ENCODE measurements at regions not wholly inside any gene's neighbourhood (a gene's known extent, or its start where the extent isn't known, plus 50 kb on each side); places are given as distances from the start of the nearest gene placed in this dataset.

DNA sequence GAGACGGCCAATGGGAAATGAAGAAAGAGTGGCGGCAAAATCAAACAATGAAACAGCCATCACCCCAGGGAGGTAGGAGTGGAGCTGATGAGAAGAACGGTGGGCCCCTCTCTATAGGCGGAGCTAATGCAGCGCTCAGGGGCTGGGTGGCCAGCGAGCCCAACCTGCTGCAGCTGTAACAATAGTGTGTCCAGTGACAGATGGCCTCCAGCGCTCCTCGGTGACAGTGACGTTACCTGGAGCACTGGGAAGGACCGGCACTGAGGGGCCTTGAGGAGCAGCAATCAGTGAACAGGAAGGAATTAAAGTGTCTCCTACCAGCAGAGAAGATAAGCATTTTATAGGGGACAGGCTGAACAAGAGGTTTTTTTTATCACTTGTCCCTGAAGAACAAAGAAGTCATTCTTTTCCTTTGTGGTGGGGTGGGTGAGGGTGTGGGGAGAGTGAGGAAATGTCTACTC is 81.6 kb downstream of the FOXA2 start:
- no peak for DNase-seq (ENCODE audit: extremely low read depth, insufficient read length)
- no peak overlapping the region for H3K4me3 ChIP-seq (replicated peaks; ENCODE audit: low read depth, low read length)
- no peaks in the 10 kb centered on the region; the same call in 1 of the 2 replicates for H3K27me3 ChIP-seq (replicated peaks; ENCODE audit: control insufficient read depth, insufficient read depth, low read length)
- no peaks in the 10 kb centered on the region for H3K36me3 ChIP-seq (ENCODE audit: control insufficient read depth, insufficient read depth, low read length)
- TF ChIP-seq, protein P1, sequence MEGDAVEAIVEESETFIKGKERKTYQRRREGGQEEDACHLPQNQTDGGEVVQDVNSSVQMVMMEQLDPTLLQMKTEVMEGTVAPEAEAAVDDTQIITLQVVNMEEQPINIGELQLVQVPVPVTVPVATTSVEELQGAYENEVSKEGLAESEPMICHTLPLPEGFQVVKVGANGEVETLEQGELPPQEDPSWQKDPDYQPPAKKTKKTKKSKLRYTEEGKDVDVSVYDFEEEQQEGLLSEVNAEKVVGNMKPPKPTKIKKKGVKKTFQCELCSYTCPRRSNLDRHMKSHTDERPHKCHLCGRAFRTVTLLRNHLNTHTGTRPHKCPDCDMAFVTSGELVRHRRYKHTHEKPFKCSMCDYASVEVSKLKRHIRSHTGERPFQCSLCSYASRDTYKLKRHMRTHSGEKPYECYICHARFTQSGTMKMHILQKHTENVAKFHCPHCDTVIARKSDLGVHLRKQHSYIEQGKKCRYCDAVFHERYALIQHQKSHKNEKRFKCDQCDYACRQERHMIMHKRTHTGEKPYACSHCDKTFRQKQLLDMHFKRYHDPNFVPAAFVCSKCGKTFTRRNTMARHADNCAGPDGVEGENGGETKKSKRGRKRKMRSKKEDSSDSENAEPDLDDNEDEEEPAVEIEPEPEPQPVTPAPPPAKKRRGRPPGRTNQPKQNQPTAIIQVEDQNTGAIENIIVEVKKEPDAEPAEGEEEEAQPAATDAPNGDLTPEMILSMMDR (IDR thresholded peaks at IDR 0.05; ENCODE audit: insufficient read depth, low read length, poor library complexity, severe bottlenecking) = no peak

DNA sequence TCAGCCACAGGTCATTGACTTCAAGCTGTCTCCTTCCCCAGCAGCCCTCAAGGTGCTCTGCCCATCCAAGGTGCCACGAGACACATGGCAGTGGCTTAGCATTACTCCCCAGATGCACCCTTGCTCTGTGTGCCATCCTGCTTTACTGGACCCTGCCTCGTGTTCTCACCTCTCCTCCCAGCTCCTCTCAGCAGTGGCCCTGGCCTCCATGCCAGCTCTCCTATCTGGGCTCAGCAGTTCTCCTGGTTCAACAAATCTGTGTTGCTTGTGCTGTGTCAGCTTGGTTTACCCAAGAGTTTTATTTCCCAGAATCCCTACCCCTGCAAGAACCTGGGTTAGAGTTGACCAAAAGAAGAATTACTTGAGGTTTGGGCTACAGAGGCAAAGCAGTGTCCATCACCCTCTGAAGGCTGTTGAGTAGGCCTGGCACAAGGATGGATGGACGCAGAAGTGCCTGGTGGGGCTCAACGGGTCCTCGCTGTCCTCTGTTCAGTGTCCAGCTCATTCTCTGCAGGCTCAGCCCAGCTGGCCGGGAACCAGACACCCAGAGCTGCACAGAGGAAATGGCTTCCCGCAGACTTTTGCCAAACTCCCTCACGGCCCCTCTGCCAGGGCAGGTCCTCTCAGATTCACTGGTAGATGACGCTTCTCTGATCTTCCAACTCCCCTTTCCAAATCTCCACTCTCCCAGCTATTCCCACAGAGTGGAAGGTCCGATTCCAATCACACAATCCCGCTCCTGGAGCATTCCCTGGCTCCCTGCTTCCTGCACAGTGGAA is 82.6 kb downstream of the FOXA2 start:
- H3K27me3 ChIP-seq (replicated peaks; ENCODE audit: control insufficient read depth, insufficient read depth, low read length) = no peaks in the 10 kb centered on the region; the same call in 1 of the 2 replicates
- no peak for DNase-seq (ENCODE audit: extremely low read depth, insufficient read length)
- no peaks in the 10 kb centered on the region for H3K36me3 ChIP-seq (ENCODE audit: control insufficient read depth, insufficient read depth, low read length)
- H3K4me3 ChIP-seq (replicated peaks; ENCODE audit: low read depth, low read length) = no peak overlapping the region
- TF ChIP-seq, protein P1 (IDR thresholded peaks at IDR 0.05; ENCODE audit: insufficient read depth, low read length, poor library complexity, severe bottlenecking) = no peak

DNA sequence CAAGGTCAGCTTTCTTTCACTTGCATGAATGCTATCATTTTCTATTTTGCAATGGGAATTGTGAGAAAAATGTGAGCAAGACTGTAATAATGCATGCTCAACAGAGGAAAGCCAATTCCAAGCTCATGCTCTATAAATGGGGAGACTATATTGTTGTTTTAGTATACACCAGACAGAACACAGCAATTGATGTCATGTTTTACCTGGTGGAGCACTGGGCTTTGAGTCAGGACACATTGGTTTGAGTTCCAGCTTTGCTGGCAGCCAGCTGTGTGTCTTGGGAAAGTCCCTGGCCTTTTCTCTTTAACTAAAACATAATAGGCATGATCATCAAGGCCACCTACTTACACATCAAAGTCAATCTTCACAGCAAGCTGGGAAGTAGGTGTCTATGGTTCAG is 83.3 kb downstream of the FOXA2 start:
- H3K27me3 ChIP-seq (replicated peaks; ENCODE audit: control insufficient read depth, insufficient read depth, low read length) = no peaks in the 10 kb centered on the region; the same call in 1 of the 2 replicates
- H3K4me3 ChIP-seq (replicated peaks; ENCODE audit: low read depth, low read length) = no peak overlapping the region
- TF ChIP-seq, protein P1 (IDR thresholded peaks at IDR 0.05; ENCODE audit: insufficient read depth, low read length, poor library complexity, severe bottlenecking) = no peak
- no peak for DNase-seq (ENCODE audit: extremely low read depth, insufficient read length)
- H3K36me3 ChIP-seq (ENCODE audit: control insufficient read depth, insufficient read depth, low read length) = no peaks in the 10 kb centered on the region

DNA sequence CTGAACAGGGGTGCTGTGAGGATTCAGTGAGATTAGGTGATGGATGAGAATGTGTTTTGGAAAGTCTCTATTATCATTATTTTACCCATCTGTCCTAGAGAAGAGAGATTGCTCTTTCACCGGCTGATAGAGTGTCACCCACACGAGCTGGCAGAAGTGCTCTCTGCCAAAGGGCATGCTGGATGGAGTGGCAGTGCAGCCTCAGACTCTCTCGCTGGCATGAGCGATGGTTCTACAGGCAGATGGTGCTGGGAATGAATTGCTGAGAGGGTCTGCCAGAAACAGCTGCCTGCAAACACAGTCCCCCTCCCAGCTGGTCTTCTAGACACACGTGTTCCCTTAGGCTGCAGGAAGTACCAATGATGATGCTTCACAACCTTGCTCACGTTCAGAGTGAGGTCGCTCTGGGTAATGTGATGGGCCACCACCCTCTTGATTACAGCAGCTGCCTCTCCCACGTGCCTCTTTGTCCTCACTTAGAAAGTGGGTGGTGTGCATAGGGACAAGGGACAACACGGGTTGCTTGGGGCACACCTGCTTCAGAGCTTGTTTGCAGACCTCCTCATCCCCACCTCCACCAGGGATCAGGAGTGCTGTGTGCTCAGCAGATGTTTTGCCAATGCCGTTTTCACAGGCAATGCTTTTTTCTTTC is 84.7 kb downstream of the FOXA2 start:
- Histone ChIP-seq H3K36me3 (ENCODE audit: control insufficient read depth, insufficient read depth, low read length) (no peaks in the 10 kb centered on the region), H3K4me3 (replicated peaks; ENCODE audit: low read depth, low read length) (no peak overlapping the region), H3K27me3 (replicated peaks; ENCODE audit: control insufficient read depth, insufficient read depth, low read length) (no peaks in the 10 kb centered on the region; the same call in 1 of the 2 replicates)
- DNase-seq (ENCODE audit: extremely low read depth, insufficient read length) = no peak
- TF ChIP-seq, protein P1 (IDR thresholded peaks at IDR 0.05; ENCODE audit: insufficient read depth, low read length, poor library complexity, severe bottlenecking) = no peak

DNA sequence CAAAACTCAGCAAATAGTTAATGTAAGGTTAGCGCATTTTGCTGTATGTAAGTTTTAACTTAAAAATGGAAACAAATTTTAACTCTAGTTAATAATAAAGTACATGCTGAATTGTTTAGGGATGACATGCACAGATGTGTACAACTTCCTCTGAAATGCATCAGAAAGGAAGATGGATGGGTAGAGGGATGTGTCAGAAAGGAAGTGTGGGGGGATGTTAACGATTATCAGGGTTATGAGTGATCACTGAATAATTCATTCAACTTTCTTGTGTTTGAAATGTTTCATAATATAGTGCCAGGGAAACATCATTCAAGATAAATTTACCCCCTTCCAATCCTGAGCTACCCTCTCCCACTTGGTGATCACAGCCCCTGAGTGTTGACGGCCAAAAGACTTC is 87.6 kb downstream of the FOXA2 start:
- DNase-seq (ENCODE audit: extremely low read depth, insufficient read length) = no peak
- no peak overlapping the region for H3K4me3 ChIP-seq (replicated peaks; ENCODE audit: low read depth, low read length)

More for the DNA sequence above, 87.6 kb downstream of the FOXA2 start:
- Histone ChIP-seq H3K36me3 (ENCODE audit: control insufficient read depth, insufficient read depth, low read length) (no peaks in the 10 kb centered on the region), H3K27me3 (replicated peaks; ENCODE audit: control insufficient read depth, insufficient read depth, low read length) (no peaks in the 10 kb centered on the region)
- TF ChIP-seq, protein P1 (IDR thresholded peaks at IDR 0.05; ENCODE audit: insufficient read depth, low read length, poor library complexity, severe bottlenecking) = no peak

Measured in GM06990 (cell line).